GM15510 (cell line): ENCODE measurements at regions not wholly inside any gene's neighbourhood (a gene's known extent, or its start where the extent isn't known, plus 50 kb on each side); places are given as distances from the start of the nearest gene placed in this dataset.

Experiments used
- POLR2A ChIP-seq: IDR thresholded peaks from 3 replicates; pipeline ENCODE4 v1.6.1; 2011; ENCODE audit warnings: borderline replicate concordance; ENCODE audit not compliant: insufficient read length; ENCODE audit errors: extremely low read depth

GRCh38 chr5:126143622-126144021, 279.6 kb upstream of the GRAMD2B start:
- no peak for TF ChIP-seq POLR2A

GRCh38 chr5:126166368-126166767, 256.8 kb upstream of the GRAMD2B start:
- no peak for TF ChIP-seq POLR2A

- no peak for TF ChIP-seq POLR2A
Observed at GRCh38 chr5:126168785-126169184, 254.4 kb upstream of the GRAMD2B start.

- TF ChIP-seq POLR2A, result no peak
Observed at GRCh38 chr5:126171916-126172315, 251.3 kb upstream of the GRAMD2B start.

- TF ChIP-seq POLR2A, result no peak
Observed at GRCh38 chr5:126172812-126173211, 250.4 kb upstream of the GRAMD2B start.

- no peak for TF ChIP-seq POLR2A
Observed at GRCh38 chr5:126178521-126178920, 244.7 kb upstream of the GRAMD2B start.

GRCh38 chr5:126182971-126183695, 240.1 kb upstream of the GRAMD2B start:
- TF ChIP-seq POLR2A, result no peak

- no peak for TF ChIP-seq POLR2A
Observed at GRCh38 chr5:126184474-126184873, 238.7 kb upstream of the GRAMD2B start.

- no peak for TF ChIP-seq POLR2A
Observed at GRCh38 chr5:126186210-126186609, 237.0 kb upstream of the GRAMD2B start.

- TF ChIP-seq POLR2A, result no peak
Observed at GRCh38 chr5:126188804-126189203, 234.4 kb upstream of the GRAMD2B start.

- TF ChIP-seq POLR2A, result no peak
Observed at GRCh38 chr5:126189231-126189630, 234.0 kb upstream of the GRAMD2B start.

GRCh38 chr5:126189862-126190261, 233.3 kb upstream of the GRAMD2B start:
- no peak for TF ChIP-seq POLR2A

- TF ChIP-seq POLR2A, result no peak
Observed at GRCh38 chr5:126192226-126192625, 231.0 kb upstream of the GRAMD2B start.

GRCh38 chr5:126195410-126196100, 227.7 kb upstream of the GRAMD2B start:
- no peak for TF ChIP-seq POLR2A

- no peak for TF ChIP-seq POLR2A
Observed at GRCh38 chr5:126198531-126198930, 224.7 kb upstream of the GRAMD2B start.

GRCh38 chr5:126199467-126199866, 223.7 kb upstream of the GRAMD2B start:
- TF ChIP-seq POLR2A, result no peak
